MM.1S (cell line): ENCODE measurements at regions not wholly inside any gene's neighbourhood (a gene's known extent, or its start where the extent isn't known, plus 50 kb on each side); places are given as distances from the start of the nearest gene placed in this dataset.

Experiments
- DNase-seq: peaks from one replicate; pipeline ENCODE4 v3.0.0-alpha.2; 2015
- H2AFZ ChIP-seq: fragments of 300-600 bp; sonication (generic); 2 replicates; pipeline ENCODE4 v1.6.0; 2016; ENCODE audit warnings: antibody characterized with exemption, low read length
- H3F3A ChIP-seq: fragments of 300-600 bp; sonication (generic); 2 replicates; pipeline ENCODE4 v1.6.1; 2016; ENCODE audit warnings: mild to moderate bottlenecking, antibody characterized with exemption, low read length, moderate library complexity, mixed read lengths; ENCODE audit not compliant: insufficient read depth
- H3K27ac ChIP-seq: fragments of 300-600 bp; sonication (generic); 2 replicates; pipeline ENCODE4 v1.5.1; 2016; ENCODE audit warnings: mild to moderate bottlenecking, low read length
- H3K27me3 ChIP-seq: fragments of 300-600 bp; sonication (generic); replicated peaks from 2 replicates; pipeline ENCODE4 v1.6.0; 2016; ENCODE audit warnings: low read length; ENCODE audit not compliant: insufficient read depth
- H3K36me3 ChIP-seq: fragments of 300-600 bp; sonication (generic); replicated peaks from 2 replicates; pipeline ENCODE4 v1.6.1; 2016; ENCODE audit warnings: mild to moderate bottlenecking, low read length, mixed read lengths; ENCODE audit not compliant: insufficient read depth
- H3K4me1 ChIP-seq: fragments of 300-600 bp; sonication (generic); 2 replicates; pipeline ENCODE4 v1.6.1; 2016; ENCODE audit warnings: low read length, mixed read lengths
- H3K4me2 ChIP-seq: fragments of 300-600 bp; sonication (generic); 2 replicates; pipeline ENCODE4 v1.6.0; 2016; ENCODE audit warnings: low read depth, low read length
- H3K4me3 ChIP-seq: fragments of 300-600 bp; sonication (generic); 2 replicates; pipeline ENCODE4 v1.5.1; 2016; ENCODE audit warnings: low read length, mixed read lengths
- H3K79me2 ChIP-seq: fragments of 300-600 bp; sonication (generic); 2 replicates; pipeline ENCODE4 v1.6.1; 2016; ENCODE audit warnings: mixed run types, low read length, mixed read lengths
- H3K9ac ChIP-seq: fragments of 300-600 bp; sonication (generic); 2 replicates; pipeline ENCODE4 v1.6.1; 2016; ENCODE audit warnings: low read length, mixed read lengths
- H3K9me2 ChIP-seq: fragments of 300-600 bp; sonication (generic); replicated peaks from 2 replicates; pipeline ENCODE4 v1.6.1; 2016; ENCODE audit warnings: mild to moderate bottlenecking, low read length, mixed read lengths; ENCODE audit not compliant: insufficient read depth
- H3K9me3 ChIP-seq: fragments of 300-600 bp; sonication (generic); replicated peaks from 2 replicates; pipeline ENCODE4 v1.6.1; 2016; ENCODE audit warnings: mild to moderate bottlenecking, low read length, mixed read lengths; ENCODE audit not compliant: insufficient read depth
- H4K20me1 ChIP-seq: fragments of 300-600 bp; sonication (generic); 2 replicates; pipeline ENCODE4 v1.6.1; 2016; ENCODE audit warnings: mild to moderate bottlenecking, low read length, moderate library complexity, mixed read lengths; ENCODE audit not compliant: insufficient read depth
- CTCF ChIP-seq: fragments of 300-600 bp; sonication (generic); IDR thresholded peaks from 2 replicates; pipeline ENCODE4 v1.5.1; 2016; ENCODE audit warnings: antibody characterized with exemption, low read length, mixed read lengths
- EZH2 ChIP-seq: fragments of 300-600 bp; sonication (generic); optimal IDR thresholded peaks from 2 replicates; pipeline ENCODE3; 2017; ENCODE audit warnings: low read depth, mild to moderate bottlenecking, antibody characterized with exemption, low read length, mixed read lengths
- EZH2phosphoT487 ChIP-seq: fragments of 300-600 bp; sonication (generic); IDR thresholded peaks from 2 replicates; pipeline ENCODE4 v1.6.1; 2018; ENCODE audit warnings: antibody characterized with exemption, low read length

- H3K4me2 ChIP-seq, result no peak overlapping the region
Observed at GRCh38 chr13:40164133-40164532, 502.3 kb downstream of the FOXO1 start.

GRCh38 chr13:40165316-40165932 is 501.0 kb downstream of the FOXO1 start:
- Histone ChIP-seq H3K36me3 (no peaks in the 10 kb centered on the region), H3K79me2 (no peaks in the 10 kb centered on the region), H3K9me2 (no peaks in the 10 kb centered on the region), H3K9me3 (no peaks in the 10 kb centered on the region), H3K9ac (no peak overlapping the region), H3F3A (no peaks in the 10 kb centered on the region), H3K4me3 (no peak overlapping the region), H2AFZ (no peak overlapping the region), H3K27me3 (no peaks in the 10 kb centered on the region), H4K20me1 (no peaks in the 10 kb centered on the region), H3K4me1 (no peaks in the 10 kb centered on the region), H3K4me2 (no peak overlapping the region), H3K27ac (no peak overlapping the region)
- TF ChIP-seq CTCF, result no peak
- TF ChIP-seq EZH2, result no peak
- TF ChIP-seq EZH2phosphoT487, result no peak
- DNase-seq, result no peak

More at GRCh38 chr13:40164133-40164532, 502.3 kb downstream of the FOXO1 start:
- H3K9me3 ChIP-seq, result no peaks in the 10 kb centered on the region
- H2AFZ ChIP-seq, result no peak overlapping the region
- H3K27ac ChIP-seq, result no peak overlapping the region
- no peaks in the 10 kb centered on the region for H4K20me1 ChIP-seq
- no peaks in the 10 kb centered on the region for H3K4me1 ChIP-seq
- H3F3A ChIP-seq, result no peaks in the 10 kb centered on the region
- H3K36me3 ChIP-seq, result no peaks in the 10 kb centered on the region
- no peaks in the 10 kb centered on the region for H3K9me2 ChIP-seq
- H3K27me3 ChIP-seq, result no peaks in the 10 kb centered on the region
- DNase-seq, result no peak
- H3K79me2 ChIP-seq, result no peaks in the 10 kb centered on the region
- TF ChIP-seq CTCF (no peak), EZH2 (no peak), EZH2phosphoT487 (no peak)
- H3K4me3 ChIP-seq, result no peak overlapping the region
- no peak overlapping the region for H3K9ac ChIP-seq

- H3K36me3 ChIP-seq, result no peaks in the 10 kb centered on the region
- H3K9ac ChIP-seq, result no peak overlapping the region
- H3K4me2 ChIP-seq, result no peak overlapping the region
- DNase-seq, result no peak
- H3K27me3 ChIP-seq, result no peaks in the 10 kb centered on the region
- no peak overlapping the region for H3K4me3 ChIP-seq
- H3K79me2 ChIP-seq, result no peaks in the 10 kb centered on the region
- H3K4me1 ChIP-seq, result no peaks in the 10 kb centered on the region
- no peaks in the 10 kb centered on the region for H3K9me2 ChIP-seq
- no peak for TF ChIP-seq CTCF
- no peak for TF ChIP-seq EZH2phosphoT487
- TF ChIP-seq EZH2, result no peak
- H2AFZ ChIP-seq, result no peak overlapping the region
- no peak overlapping the region for H3K27ac ChIP-seq
- no peaks in the 10 kb centered on the region for H3F3A ChIP-seq
- H3K9me3 ChIP-seq, result no peaks in the 10 kb centered on the region
- H4K20me1 ChIP-seq, result no peaks in the 10 kb centered on the region
Observed at GRCh38 chr13:40167327-40167726, 499.1 kb downstream of the FOXO1 start.
